ENCODE measurements at regions not wholly inside any gene's neighbourhood (a gene's known extent, or its start where the extent isn't known, plus 50 kb on each side); places are given as distances from the start of the nearest gene placed in this dataset.

DNA sequence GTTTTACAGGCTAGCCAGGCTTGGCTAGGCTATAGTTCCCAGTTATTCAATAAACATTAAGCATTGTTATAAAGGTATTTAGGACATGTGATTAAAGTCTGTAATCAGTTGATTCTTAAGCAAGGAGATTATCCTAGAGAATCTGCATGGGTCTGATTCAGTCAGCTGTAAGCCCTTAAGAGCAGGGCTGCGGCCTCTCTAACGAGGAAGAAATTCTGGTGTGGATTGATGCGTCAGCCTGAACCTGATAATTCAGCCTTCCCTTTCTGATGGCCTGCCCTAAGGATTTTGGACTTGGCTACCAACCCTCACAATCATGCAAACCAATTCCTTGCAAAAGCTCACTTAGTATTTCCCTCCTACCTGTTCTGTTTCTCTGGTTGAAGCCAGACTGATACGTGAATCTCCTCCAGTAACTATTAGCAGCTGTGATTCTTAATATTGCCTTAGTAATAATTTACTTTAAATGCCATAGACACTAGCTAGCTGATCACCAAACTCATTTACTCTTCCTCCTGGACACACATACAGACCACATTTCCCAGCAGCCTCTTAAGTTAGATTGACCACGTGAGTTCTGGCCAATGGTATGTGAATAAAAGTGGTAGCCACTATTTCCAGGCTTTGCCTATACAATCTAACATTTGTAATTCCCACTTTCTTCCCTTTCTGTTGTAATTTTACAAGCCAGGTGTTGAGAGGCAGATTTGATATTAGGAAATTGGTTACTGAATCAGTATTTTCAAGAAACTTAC is 678.0 kb upstream of the INTU start:
- no peak for TF ChIP-seq EZH2phosphoT487 (IDR thresholded peaks at IDR 0.05; ENCODE audit: insufficient read depth, low read depth)
- no peak for TF ChIP-seq EZH2 (IDR thresholded peaks at IDR 0.05; ENCODE audit: insufficient read depth, poor library complexity, severe bottlenecking)
- Histone ChIP-seq H2AFZ (peak overlapping the region; percentile 47; the same call in 1 of the 2 replicates), H3K9me3 (ENCODE audit: low read depth) (no peaks in the 10 kb centered on the region), H4K20me1 (ENCODE audit: insufficient read depth) (no peaks in the 10 kb centered on the region), H3K4me1 (ENCODE audit: insufficient read depth) (0 out of 2 replicates have a peak, but pooled peaks cover 4% of the 10 kb centered on the region), H3K9me2 (ENCODE audit: insufficient read depth) (no peaks in the 10 kb centered on the region), H3K27ac (no peak overlapping the region), H3K36me3 (ENCODE audit: low read depth) (no peaks in the 10 kb centered on the region), H3K79me2 (ENCODE audit: insufficient read depth) (no peaks in the 10 kb centered on the region), H3K4me2 (ENCODE audit: unreplicated experiment) (no peak overlapping the region), H3K9ac (no peak overlapping the region), H3K4me3 (no peak overlapping the region), H3K27me3 (replicated peaks; ENCODE audit: insufficient read depth) (no peaks in the 10 kb centered on the region), H3F3A (ENCODE audit: insufficient read depth) (no peaks in the 10 kb centered on the region)
- in situ Hi-C loops (cut with MboI), result loop anchor here (25.0 kb wide), 1 partner anchor 717 kb away; no protein-coding TSS in a partner anchor
- peak; percentile 25 for DNase-seq
- WGBS, 2 experiments (ENCODE audit: low coverage in 1 of 2, low lambda C conversion rate in 2 of 2, missing lambda C conversion rate in 2 of 2), result 65 to 77% methylated on average over 5 of the region's 5 CpGs

GRCh38 chr4:126955292-126956183 is 677.2 kb upstream of the INTU start:
- Histone ChIP-seq H3K9me3 (ENCODE audit: low read depth) (no peaks in the 10 kb centered on the region), H3F3A (ENCODE audit: insufficient read depth) (no peaks in the 10 kb centered on the region), H3K27ac (no peak overlapping the region), H4K20me1 (ENCODE audit: insufficient read depth) (no peaks in the 10 kb centered on the region), H3K79me2 (ENCODE audit: insufficient read depth) (no peaks in the 10 kb centered on the region), H3K4me3 (no peak overlapping the region), H3K4me2 (ENCODE audit: unreplicated experiment) (no peak overlapping the region), H3K4me1 (ENCODE audit: insufficient read depth) (0 out of 2 replicates have a peak, but pooled peaks cover 4% of the 10 kb centered on the region), H3K9ac (no peak overlapping the region), H3K36me3 (ENCODE audit: low read depth) (no peaks in the 10 kb centered on the region), H3K9me2 (ENCODE audit: insufficient read depth) (no peaks in the 10 kb centered on the region), H3K27me3 (replicated peaks; ENCODE audit: insufficient read depth) (no peaks in the 10 kb centered on the region), H2AFZ (peak overlapping the region; percentile 67)
- DNase-seq, result no peak
- no peak for TF ChIP-seq EZH2 (IDR thresholded peaks at IDR 0.05; ENCODE audit: insufficient read depth, poor library complexity, severe bottlenecking)
- TF ChIP-seq EZH2phosphoT487 (IDR thresholded peaks at IDR 0.05; ENCODE audit: insufficient read depth, low read depth), result no peak
- 57% methylated on average over 21 of the region's 21 CpGs for WGBS, 2 experiments (ENCODE audit: low coverage in 1 of 2, low lambda C conversion rate in 2 of 2, missing lambda C conversion rate in 2 of 2)
- in situ Hi-C loops (cut with MboI), result loop anchor here (25.0 kb wide), 1 partner anchor 718 kb away; no protein-coding TSS in a partner anchor

GRCh38 chr4:126956184-126956897 is 676.4 kb upstream of the INTU start:
- Histone ChIP-seq H3K4me2 (ENCODE audit: unreplicated experiment) (no peak overlapping the region), H2AFZ (peak overlapping the region; percentile 67)

GRCh38 chr4:126957556-126957955 is 675.2 kb upstream of the INTU start:
- H3K9ac ChIP-seq, result no peak overlapping the region
- no peaks in the 10 kb centered on the region for H3K27me3 ChIP-seq (replicated peaks; ENCODE audit: insufficient read depth)
- 59 to 63% methylated on average over 1 of the region's 1 CpG for WGBS, 2 experiments (ENCODE audit: low coverage in 1 of 2, low lambda C conversion rate in 2 of 2, missing lambda C conversion rate in 2 of 2)
- no peak for TF ChIP-seq EZH2phosphoT487 (IDR thresholded peaks at IDR 0.05; ENCODE audit: insufficient read depth, low read depth)
- no peak for TF ChIP-seq EZH2 (IDR thresholded peaks at IDR 0.05; ENCODE audit: insufficient read depth, poor library complexity, severe bottlenecking)
- no peaks in the 10 kb centered on the region for H3K36me3 ChIP-seq (ENCODE audit: low read depth)
- no peak overlapping the region for H3K27ac ChIP-seq
- no peaks in the 10 kb centered on the region for H3K9me3 ChIP-seq (ENCODE audit: low read depth)
- peak; percentile 53 for DNase-seq
- H3F3A ChIP-seq (ENCODE audit: insufficient read depth), result no peaks in the 10 kb centered on the region
- H4K20me1 ChIP-seq (ENCODE audit: insufficient read depth), result no peaks in the 10 kb centered on the region
- in situ Hi-C loops (cut with MboI), result loop anchor here (25.0 kb wide), 1 partner anchor 720 kb away; no protein-coding TSS in a partner anchor
- H3K9me2 ChIP-seq (ENCODE audit: insufficient read depth), result no peaks in the 10 kb centered on the region
- no peak overlapping the region for H3K4me3 ChIP-seq
- H2AFZ ChIP-seq, result peak overlapping the region; percentile 29; the same call in 1 of the 2 replicates
- H3K4me2 ChIP-seq (ENCODE audit: unreplicated experiment), result no peak overlapping the region
- 0 out of 2 replicates have a peak, but pooled peaks cover 4% of the 10 kb centered on the region for H3K4me1 ChIP-seq (ENCODE audit: insufficient read depth)
- H3K79me2 ChIP-seq (ENCODE audit: insufficient read depth), result no peaks in the 10 kb centered on the region

More at GRCh38 chr4:126956184-126956897, 676.4 kb upstream of the INTU start:
- Histone ChIP-seq H3K9ac (no peak overlapping the region), H3K36me3 (ENCODE audit: low read depth) (no peaks in the 10 kb centered on the region), H3K9me3 (ENCODE audit: low read depth) (no peaks in the 10 kb centered on the region), H3K79me2 (ENCODE audit: insufficient read depth) (no peaks in the 10 kb centered on the region), H3K4me1 (ENCODE audit: insufficient read depth) (0 out of 2 replicates have a peak, but pooled peaks cover 4% of the 10 kb centered on the region), H4K20me1 (ENCODE audit: insufficient read depth) (no peaks in the 10 kb centered on the region), H3K27ac (no peak overlapping the region), H3F3A (ENCODE audit: insufficient read depth) (no peaks in the 10 kb centered on the region), H3K27me3 (replicated peaks; ENCODE audit: insufficient read depth) (no peaks in the 10 kb centered on the region), H3K4me3 (no peak overlapping the region), H3K9me2 (ENCODE audit: insufficient read depth) (no peaks in the 10 kb centered on the region)
- no peak for DNase-seq
- in situ Hi-C loops (cut with MboI), result loop anchor here (25.0 kb wide), 1 partner anchor 719 kb away; no protein-coding TSS in a partner anchor
- no peak for TF ChIP-seq EZH2 (IDR thresholded peaks at IDR 0.05; ENCODE audit: insufficient read depth, poor library complexity, severe bottlenecking)
- TF ChIP-seq EZH2phosphoT487 (IDR thresholded peaks at IDR 0.05; ENCODE audit: insufficient read depth, low read depth), result no peak
- 83 to 87% methylated on average over 28 of the region's 28 CpGs for WGBS, 2 experiments (ENCODE audit: low coverage in 1 of 2, low lambda C conversion rate in 2 of 2, missing lambda C conversion rate in 2 of 2)

All from GM23248 (cell line).